K562 (cell line): ENCODE measurements at regions not wholly inside any gene's neighbourhood (a gene's known extent, or its start where the extent isn't known, plus 50 kb on each side); places are given as distances from the start of the nearest gene placed in this dataset.

Experiments
- ATAC-seq: fragments of 200-7000 bp; cut with Tn5 transposase; 3 replicates; pipeline ENCODE4 v1.9.1; 2020; ENCODE audit warnings: moderate library complexity
- BruUV-seq: library from RNA; stranded (reverse); fragments of 400-500 nt; replicated peaks from 2 replicates; lab custom pipeline; 2021; lab: Mats Ljungman, UMichigan
- CTCF ChIA-PET: fragments of 300-600 bp; formaldehyde crosslinking; extraction: SDS; loops from one replicate; lab custom pipeline; 2021; ENCODE audit warnings: low intra/inter-chr PET ratio; lab: Yijun Ruan, JAX
- POLR2A ChIA-PET: fragments of 300-600, 350-650 bp; sonication (Branson Sonifier 250); formaldehyde crosslinking; extraction: SDS; loops from one replicate; lab custom pipeline; 2021; ENCODE audit warnings: antibody characterized with exemption, inconsistent platforms; lab: Yijun Ruan, JAX
- DNase-seq, 4 experiments: peaks; one replicate each; pipeline versions ENCODE4 v3.0.0 to v3.0.0-alpha.2; 2011 to 2018; ENCODE audit warnings: low spot score in 3 of 4, mixed read lengths in 3 of 4; ENCODE audit errors: extremely low read depth in 1 of 4
- FAIRE-seq: peaks from 2 replicates; lab custom pipeline; 2011; peaks lifted over from hg19 to GRCh38; lab: Jason Lieb, UNC
- H2AFZ ChIP-seq: 2 replicates; pipeline ENCODE4 v1.6.0; 2011; ENCODE audit warnings: low read depth, low read length, control low read depth, inconsistent platforms
- H3K27ac ChIP-seq: fragments of 200-600 bp; 3 replicates; pipeline ENCODE4 v1.8.0; 2011; ENCODE audit warnings: low read depth, mild to moderate bottlenecking, control low read depth, inconsistent platforms, low read length, moderate library complexity, mixed read lengths; ENCODE audit errors: extremely low read depth
- H3K27me3 ChIP-seq, 2 experiments: fragments of 300-600 bp in 1 of 2; 2 replicates in 1 of 2; 3 replicates in 1 of 2; pipeline versions ENCODE4 v1.6.0 to v1.8.0; 2011; ENCODE audit warnings: inconsistent platforms in 2 of 2, low read length in 2 of 2, mild to moderate bottlenecking in 1 of 2, mixed read lengths in 1 of 2, moderate library complexity in 1 of 2; ENCODE audit not compliant: control insufficient read depth in 2 of 2, insufficient read depth in 2 of 2
- H3K36me3 ChIP-seq: fragments of 300-600 bp; 3 replicates; pipeline ENCODE4 v1.8.0; 2011; ENCODE audit warnings: mild to moderate bottlenecking, low read length, inconsistent platforms; ENCODE audit not compliant: control insufficient read depth, insufficient read depth
- H3K4me1 ChIP-seq, 2 experiments: fragments of 200-600 bp in 1 of 2; replicated peaks in 1 of 2; 2 replicates in 1 of 2; 3 replicates in 1 of 2; pipeline versions ENCODE4 v1.5.1 to v1.8.0; 2011; ENCODE audit warnings: inconsistent platforms in 2 of 2, low read length in 2 of 2, mild to moderate bottlenecking in 1 of 2, mixed read lengths in 1 of 2, moderate library complexity in 1 of 2; ENCODE audit not compliant: control insufficient read depth in 2 of 2, insufficient read depth in 2 of 2
- H3K4me2 ChIP-seq: 2 replicates; pipeline ENCODE4 v1.6.1; 2011; ENCODE audit warnings: low read length, control low read depth, inconsistent platforms, mixed read lengths; ENCODE audit not compliant: insufficient read depth
- H3K4me3 ChIP-seq: fragments of 200-600 bp; sonication (generic), shearing (Covaris generic); 2 replicates; pipeline ENCODE4 v1.5.1; 2016; ENCODE audit warnings: control low read depth, inconsistent platforms
- H3K79me2 ChIP-seq: fragments of 200-600 bp; 3 replicates; pipeline ENCODE4 v1.8.0; 2011; ENCODE audit warnings: low read length, inconsistent platforms; ENCODE audit not compliant: control insufficient read depth, insufficient read depth
- H3K9ac ChIP-seq, 2 experiments: 2 replicates each; pipeline versions ENCODE4 v1.6.0 to v1.6.1; 2011; ENCODE audit warnings: low read depth in 2 of 2, low read length in 2 of 2, control low read depth in 1 of 2, inconsistent platforms in 1 of 2, mild to moderate bottlenecking in 1 of 2, mixed read lengths in 1 of 2; ENCODE audit not compliant: insufficient read depth in 1 of 2
- H3K9me1 ChIP-seq: one replicate; pipeline ENCODE4 v1.6.0; 2011; ENCODE audit warnings: inconsistent platforms, mild to moderate bottlenecking, low read length, moderate library complexity; ENCODE audit not compliant: control insufficient read depth, insufficient read depth
- H3K9me3 ChIP-seq: replicated peaks from 2 replicates; pipeline ENCODE4 v1.5.1; 2011; ENCODE audit warnings: low read depth, low read length, inconsistent platforms; ENCODE audit not compliant: control insufficient read depth, insufficient read depth
- H4K20me1 ChIP-seq: replicated peaks from 2 replicates; pipeline ENCODE4 v1.6.1; 2011; ENCODE audit warnings: low read length, inconsistent platforms, mixed read lengths; ENCODE audit not compliant: control insufficient read depth, insufficient read depth
- ARID4B ChIP-seq: sonication (generic); formaldehyde crosslinking; IDR thresholded peaks from 2 replicates; pipeline ENCODE4 v1.8.0; 2022; ENCODE audit warnings: mild to moderate bottlenecking, missing genetic modification reagents
- CBFA2T3 ChIP-seq: fragments of 450-650 bp; IDR thresholded peaks from 2 replicates; pipeline ENCODE4 v1.6.1; 2017
- ELF2 ChIP-seq: fragments of 250-450 bp; sonication (Bioruptor Pico); IDR thresholded peaks from 2 replicates; pipeline ENCODE4 v1.5.0; 2021; ENCODE audit warnings: mild to moderate bottlenecking
- FOXK2 ChIP-seq, 2 experiments: fragments of 450-650 bp; IDR thresholded peaks in 1 of 2; conservative IDR thresholded peaks in 1 of 2; 2 replicates each; pipeline ENCODE4 v1.6.1; 2016; ENCODE audit warnings: low read depth in 2 of 2, mild to moderate bottlenecking in 1 of 2
- KDM5B ChIP-seq: fragments of 200-600 bp; sonication (generic); IDR thresholded peaks from 2 replicates; pipeline ENCODE4 v1.6.1; 2012; ENCODE audit warnings: low read depth, mild to moderate bottlenecking, moderate library complexity, low read length, control low read depth, inconsistent platforms; ENCODE audit not compliant: insufficient replicate concordance
- L3MBTL2 ChIP-seq: fragments of 450-650 bp; IDR thresholded peaks from 2 replicates; pipeline ENCODE4 v1.6.1; 2016; ENCODE audit warnings: mild to moderate bottlenecking, moderate library complexity
- LARP7 ChIP-seq: fragments of 450-650 bp; IDR thresholded peaks from 2 replicates; pipeline ENCODE4 v1.6.1; 2016
- MEIS2 ChIP-seq: fragments of 450-650 bp; IDR thresholded peaks from 2 replicates; pipeline ENCODE4 v1.6.1; 2014; ENCODE audit warnings: mild to moderate bottlenecking; ENCODE audit not compliant: partially characterized antibody
- SMAD2 ChIP-seq: fragments of 150-350 bp; IDR thresholded peaks from 2 replicates; pipeline ENCODE4 v1.6.1; 2014; ENCODE audit warnings: low read depth, mild to moderate bottlenecking, low read length
- TRIM25 ChIP-seq: fragments of 450-650 bp; IDR thresholded peaks from 2 replicates; pipeline ENCODE4 v1.7.0; 2016; ENCODE audit warnings: borderline replicate concordance
- WHSC1 ChIP-seq: IDR thresholded peaks from one replicate; pipeline ENCODE4 v1.6.1; 2012; ENCODE audit warnings: low read length, control low read depth, inconsistent platforms
- ZNF277 ChIP-seq: fragments of 250-450 bp; sonication (Bioruptor Pico); IDR thresholded peaks from 2 replicates; pipeline ENCODE4 v1.8.0; 2022; ENCODE audit warnings: inconsistent platforms, mild to moderate bottlenecking, moderate library complexity, borderline replicate concordance
- WGBS: fragments of 100-300 bp; shearing (Covaris generic); methylation state at CpG from one replicate; pipeline ENCODE4 v1.1.6; 2016; ENCODE audit warnings: low coverage, mixed read lengths; ENCODE audit not compliant: insufficient coverage; ENCODE audit errors: missing lambda C conversion rate; 5-methylcytosine and 5-hydroxymethylcytosine counted together
- in situ Hi-C: fragments of 300-500 bp; cut with MboI; formaldehyde crosslinking; loops from 4 replicates; pipeline ENCODE4 v1.15.0; 2018; ENCODE audit warnings: inconsistent platforms, mixed read lengths
- intact Hi-C: fragments of 100-400 bp; cut with micrococcal nuclease; formaldehyde crosslinking; loops from 2 replicates; pipeline ENCODE4 v1.14.2; 2022

- no TSS peak for BruUV-seq
- in situ Hi-C loops, result no loop called here
- intact Hi-C loops, result no loop called here
- Histone ChIP-seq H3K79me2 (no peaks in the 10 kb centered on the region), H3K4me2 (no peak overlapping the region), H3K9ac (no peak overlapping the region), H3K9me1 (no peaks in the 10 kb centered on the region), H4K20me1 (no peaks in the 10 kb centered on the region), H3K27ac (no peak overlapping the region), H3K27me3 (no peaks in the 10 kb centered on the region), H3K4me3 (no peak overlapping the region), H3K9me3 (no peaks in the 10 kb centered on the region), H3K36me3 (no peaks in the 10 kb centered on the region), H3K4me1 (no peaks in the 10 kb centered on the region), H2AFZ (no peak overlapping the region)
- TF ChIP-seq SMAD2, result no peak
- TF ChIP-seq FOXK2 (conservative IDR thresholded peaks at IDR 0.05 in 1 of 2, IDR thresholded peaks at IDR 0.05 in 1 of 2; ENCODE audit: low read depth in 2 of 2), result no peak
- TF ChIP-seq ARID4B (CRISPR knock-in tag), result no peak
- TF ChIP-seq ZNF277 (CRISPR knock-in tag), result no peak
- no peak for TF ChIP-seq WHSC1
- TF ChIP-seq KDM5B, result no peak
- no peak for TF ChIP-seq TRIM25
- no peak for TF ChIP-seq L3MBTL2
- TF ChIP-seq ELF2 (CRISPR knock-in tag), result no peak
- TF ChIP-seq CBFA2T3, result no peak
- no peak for TF ChIP-seq LARP7
- no peak for TF ChIP-seq MEIS2
- no peak for FAIRE-seq
- ChIA-PET POLR2A (no interaction called here), CTCF (no interaction called here)
- DNase-seq, result peak in 1 of 4 experiments; percentile 1
- 0% methylated on average over 1 of the region's 1 CpG for WGBS
- no peak for ATAC-seq
Measured at GRCh38 chrX:129318375-129318774, 204.9 kb downstream of the SMARCA1 start.
